Keratinocyte (primary cell): ENCODE measurements at regions not wholly inside any gene's neighbourhood (a gene's known extent, or its start where the extent isn't known, plus 50 kb on each side); places are given as distances from the start of the nearest gene placed in this dataset.

Source experiments
- DNase-seq: peaks from one replicate; pipeline ENCODE4 v3.0.0-alpha.2; 2011; ENCODE audit warnings: low read depth, missing footprints, low spot score
- FAIRE-seq: peaks from 2 replicates; lab custom pipeline; 2011; peaks lifted over from hg19 to GRCh38; lab: Jason Lieb, UNC
- H2AFZ ChIP-seq: 2 replicates; pipeline ENCODE4 v1.6.0; 2012; ENCODE audit warnings: low read length, control low read depth, inconsistent platforms; ENCODE audit not compliant: control insufficient read depth
- H3K27ac ChIP-seq: 2 replicates; pipeline ENCODE4 v1.5.1; 2011; ENCODE audit warnings: low read length; ENCODE audit not compliant: control insufficient read depth, insufficient read depth
- H3K27me3 ChIP-seq: 3 replicates; pipeline ENCODE4 v1.6.0; 2011; ENCODE audit warnings: low read length; ENCODE audit not compliant: control insufficient read depth, insufficient read depth; ENCODE audit errors: extremely low read depth
- H3K36me3 ChIP-seq, 2 experiments: 2 replicates in 1 of 2; 3 replicates in 1 of 2; pipeline ENCODE4 v1.5.1; 2011; ENCODE audit warnings: low read length in 2 of 2, mild to moderate bottlenecking in 1 of 2; ENCODE audit not compliant: control insufficient read depth in 2 of 2, insufficient read depth in 2 of 2; ENCODE audit errors: extremely low read depth in 1 of 2
- H3K4me1 ChIP-seq: 3 replicates; pipeline ENCODE4 v1.5.1; 2011; ENCODE audit warnings: low read length; ENCODE audit not compliant: control insufficient read depth, insufficient read depth; ENCODE audit errors: extremely low read depth
- H3K4me2 ChIP-seq: 3 replicates; pipeline ENCODE4 v1.6.0; 2011; ENCODE audit warnings: low read depth, low read length; ENCODE audit not compliant: control insufficient read depth, insufficient read depth; ENCODE audit errors: extremely low read depth
- H3K4me3 ChIP-seq, 3 experiments: fragments of 200-600 bp in 1 of 3; sonication (generic) in 1 of 3; 2 replicates in 2 of 3; 3 replicates in 1 of 3; pipeline ENCODE4 v1.5.1; 2011 to 2016; ENCODE audit warnings: low read length in 3 of 3, mild to moderate bottlenecking in 3 of 3, control low read depth in 2 of 3, inconsistent platforms in 1 of 3, low read depth in 1 of 3, mixed read lengths in 1 of 3, mixed run types in 1 of 3, moderate library complexity in 1 of 3; ENCODE audit not compliant: control insufficient read depth in 2 of 3, insufficient read depth in 2 of 3; ENCODE audit errors: extremely low read depth in 1 of 3
- H3K79me2 ChIP-seq: 2 replicates; pipeline ENCODE4 v1.6.0; 2012; ENCODE audit warnings: low read length; ENCODE audit not compliant: control insufficient read depth, insufficient read depth
- H3K9ac ChIP-seq: 3 replicates; pipeline ENCODE4 v1.6.0; 2011; ENCODE audit warnings: low read length; ENCODE audit not compliant: control insufficient read depth, insufficient read depth; ENCODE audit errors: extremely low read depth
- H3K9me1 ChIP-seq: 3 replicates; pipeline ENCODE4 v1.6.0; 2011; ENCODE audit warnings: low read length; ENCODE audit not compliant: control insufficient read depth, insufficient read depth; ENCODE audit errors: extremely low read depth
- H3K9me3 ChIP-seq: 2 replicates; pipeline ENCODE4 v1.5.1; 2012; ENCODE audit warnings: low read depth, low read length; ENCODE audit not compliant: control insufficient read depth
- H4K20me1 ChIP-seq: 3 replicates; pipeline ENCODE4 v1.6.0; 2011; ENCODE audit warnings: low read length; ENCODE audit not compliant: control insufficient read depth, insufficient read depth; ENCODE audit errors: extremely low read depth
- EZH2 ChIP-seq: IDR thresholded peaks from one replicate; pipeline ENCODE4 v1.6.1; 2012; ENCODE audit warnings: inconsistent platforms, mild to moderate bottlenecking, low read length, moderate library complexity
- dilution Hi-C: fragments of 300-500 bp; cut with MboI; formaldehyde crosslinking; loops from one replicate; pipeline ENCODE4 v1.7.0; 2020; ENCODE audit warnings: low sequenced_read_pairs; ENCODE audit not compliant: extremely low pct_ligation_motif_present
- TF ChIP-seq, protein P1 (sequence below), 3 experiments: IDR thresholded peaks in 1 of 3; conservative IDR thresholded peaks in 1 of 3; optimal IDR thresholded peaks in 1 of 3; 2 replicates in 2 of 3; 3 replicates in 1 of 3; pipeline versions ENCODE3 to v1.5.1; 2011; ENCODE audit warnings: low read length in 3 of 3, mild to moderate bottlenecking in 3 of 3, moderate library complexity in 2 of 3, control low read depth in 1 of 3, inconsistent platforms in 1 of 3; ENCODE audit not compliant: insufficient read depth in 2 of 3; ENCODE audit errors: extremely low read depth in 1 of 3

DNA sequence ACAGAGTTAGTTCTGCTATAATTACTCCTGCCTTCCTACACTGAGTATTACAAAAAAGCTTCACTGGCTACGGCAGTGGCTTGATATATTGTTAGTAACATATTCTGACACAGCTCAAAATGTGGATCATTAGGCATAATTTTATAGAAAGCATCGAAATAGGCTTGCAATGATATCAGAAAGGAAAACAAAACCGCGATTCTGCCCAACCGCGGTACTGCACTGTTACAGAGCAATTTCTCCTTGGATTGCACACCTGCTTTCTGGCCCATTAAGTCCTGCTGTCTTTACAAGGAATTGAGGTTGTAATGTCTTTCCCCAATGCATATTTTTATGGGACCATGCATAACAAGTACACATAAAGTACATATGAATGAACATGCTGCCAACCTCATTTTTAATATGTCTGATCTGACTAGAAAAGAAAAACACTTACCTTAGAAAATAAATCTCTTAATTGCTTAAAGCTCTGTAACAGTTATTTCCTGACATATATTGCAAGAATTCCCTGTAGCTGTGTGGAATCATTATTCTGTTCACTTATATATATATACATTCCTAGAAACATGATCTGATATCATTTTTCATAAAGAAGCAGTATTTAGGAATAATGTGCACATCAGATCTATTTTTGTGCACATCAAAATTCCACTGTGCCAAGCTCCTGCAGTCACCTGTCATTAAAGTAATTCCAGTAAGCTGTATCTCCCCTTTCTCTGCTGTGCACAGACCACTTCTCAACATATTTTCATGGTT, 763.9 kb downstream of the HACE1 start:
- FAIRE-seq: no peak
- H3K4me3 ChIP-seq: no peak overlapping the region
- H3K9me3 ChIP-seq: no peaks in the 10 kb centered on the region
- no peak overlapping the region for H2AFZ ChIP-seq
- no peak overlapping the region for H3K9ac ChIP-seq
- no peak for DNase-seq
- H4K20me1 ChIP-seq: no peaks in the 10 kb centered on the region
- H3K27ac ChIP-seq: no peak overlapping the region
- no peaks in the 10 kb centered on the region for H3K79me2 ChIP-seq
- no peaks in the 10 kb centered on the region for H3K9me1 ChIP-seq
- no peak for TF ChIP-seq EZH2
- TF ChIP-seq, protein P1, sequence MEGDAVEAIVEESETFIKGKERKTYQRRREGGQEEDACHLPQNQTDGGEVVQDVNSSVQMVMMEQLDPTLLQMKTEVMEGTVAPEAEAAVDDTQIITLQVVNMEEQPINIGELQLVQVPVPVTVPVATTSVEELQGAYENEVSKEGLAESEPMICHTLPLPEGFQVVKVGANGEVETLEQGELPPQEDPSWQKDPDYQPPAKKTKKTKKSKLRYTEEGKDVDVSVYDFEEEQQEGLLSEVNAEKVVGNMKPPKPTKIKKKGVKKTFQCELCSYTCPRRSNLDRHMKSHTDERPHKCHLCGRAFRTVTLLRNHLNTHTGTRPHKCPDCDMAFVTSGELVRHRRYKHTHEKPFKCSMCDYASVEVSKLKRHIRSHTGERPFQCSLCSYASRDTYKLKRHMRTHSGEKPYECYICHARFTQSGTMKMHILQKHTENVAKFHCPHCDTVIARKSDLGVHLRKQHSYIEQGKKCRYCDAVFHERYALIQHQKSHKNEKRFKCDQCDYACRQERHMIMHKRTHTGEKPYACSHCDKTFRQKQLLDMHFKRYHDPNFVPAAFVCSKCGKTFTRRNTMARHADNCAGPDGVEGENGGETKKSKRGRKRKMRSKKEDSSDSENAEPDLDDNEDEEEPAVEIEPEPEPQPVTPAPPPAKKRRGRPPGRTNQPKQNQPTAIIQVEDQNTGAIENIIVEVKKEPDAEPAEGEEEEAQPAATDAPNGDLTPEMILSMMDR (optimal IDR thresholded peaks at IDR 0.05 in 1 of 3, IDR thresholded peaks at IDR 0.05 in 1 of 3, conservative IDR thresholded peaks at IDR 0.05 in 1 of 3; ENCODE audit: extremely low read depth in 1 of 3, insufficient read depth in 2 of 3, low read length in 3 of 3): no peak
- no peaks in the 10 kb centered on the region for H3K36me3 ChIP-seq
- H3K4me2 ChIP-seq: no peak overlapping the region
- H3K4me1 ChIP-seq: no peaks in the 10 kb centered on the region
- H3K27me3 ChIP-seq: no peaks in the 10 kb centered on the region
- dilution Hi-C loops: no loop called here

DNA sequence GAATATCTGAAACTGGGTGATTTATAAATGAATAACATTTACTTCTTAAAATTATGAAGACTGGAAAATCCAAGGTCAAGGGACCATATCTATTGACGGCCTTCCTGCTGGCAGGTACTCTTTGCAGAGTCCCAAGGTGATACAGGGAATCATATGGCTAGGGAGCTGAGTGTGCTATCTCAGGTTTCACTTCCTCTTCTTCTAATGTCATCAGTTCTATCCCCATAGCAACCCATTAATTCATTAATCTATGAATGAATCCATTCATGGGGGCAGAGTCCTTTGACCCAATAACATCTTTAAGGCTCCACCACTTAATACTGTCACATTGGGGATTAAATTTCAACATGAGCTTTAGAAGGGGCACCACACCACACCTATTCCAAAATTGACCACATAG, 772.0 kb downstream of the HACE1 start:
- no peak overlapping the region for H3K9ac ChIP-seq
- no peak overlapping the region for H3K27ac ChIP-seq
- no peaks in the 10 kb centered on the region for H3K36me3 ChIP-seq
- TF ChIP-seq EZH2: no peak
- TF ChIP-seq, protein P1 (optimal IDR thresholded peaks at IDR 0.05 in 1 of 3, IDR thresholded peaks at IDR 0.05 in 1 of 3, conservative IDR thresholded peaks at IDR 0.05 in 1 of 3; ENCODE audit: extremely low read depth in 1 of 3, insufficient read depth in 2 of 3, low read length in 3 of 3): no peak
- H3K4me3 ChIP-seq: no peak overlapping the region
- FAIRE-seq: no peak
- H4K20me1 ChIP-seq: no peaks in the 10 kb centered on the region
- no peaks in the 10 kb centered on the region for H3K27me3 ChIP-seq
- DNase-seq: no peak
- H3K79me2 ChIP-seq: no peaks in the 10 kb centered on the region
- no peak overlapping the region for H3K4me2 ChIP-seq
- H3K4me1 ChIP-seq: no peaks in the 10 kb centered on the region
- H3K9me3 ChIP-seq: no peaks in the 10 kb centered on the region
- H2AFZ ChIP-seq: no peak overlapping the region
- dilution Hi-C loops: no loop called here
- H3K9me1 ChIP-seq: no peaks in the 10 kb centered on the region
